Hepatic stellate cell (primary cell): ENCODE measurements at regions not wholly inside any gene's neighbourhood (a gene's known extent, or its start where the extent isn't known, plus 50 kb on each side); places are given as distances from the start of the nearest gene placed in this dataset.
"Not testable (repeated sequence)": the region's sequence is repeated elsewhere in the genome, so short reads cannot be mapped to it uniquely, and the experiment has no call there.

ENCODE experiments used
- DNase-seq: peaks from one replicate; pipeline ENCODE4 v3.0.0; 2011; ENCODE audit warnings: low spot score

GRCh38 chr9:115808108-115808507 lies 345.5 kb upstream of the PAPPA start:
- DNase-seq: no peak

- no peak for DNase-seq
Measured at GRCh38 chr9:115808695-115809094, 344.9 kb upstream of the PAPPA start.

- no peak for DNase-seq
Measured at GRCh38 chr9:115810166-115810565, 343.4 kb upstream of the PAPPA start.

- no peak for DNase-seq
Measured at GRCh38 chr9:115814081-115814480, 339.5 kb upstream of the PAPPA start.

- DNase-seq: no peak
Measured at GRCh38 chr9:115815786-115816185, 337.8 kb upstream of the PAPPA start.

GRCh38 chr9:115818651-115819050 lies 334.9 kb upstream of the PAPPA start:
- not testable (repeated sequence) for DNase-seq

- DNase-seq: no peak
Measured at GRCh38 chr9:115832031-115832430, 321.6 kb upstream of the PAPPA start.

GRCh38 chr9:115837618-115838017 lies 316.0 kb upstream of the PAPPA start:
- no peak for DNase-seq

GRCh38 chr9:115838417-115838816 lies 315.2 kb upstream of the PAPPA start:
- no peak for DNase-seq

GRCh38 chr9:115844433-115844832 lies 309.2 kb upstream of the PAPPA start:
- not testable (repeated sequence) for DNase-seq

- peak; percentile 8 for DNase-seq
Measured at GRCh38 chr9:115845648-115846312, 307.8 kb upstream of the PAPPA start.

- peak; percentile 11 for DNase-seq
Measured at GRCh38 chr9:115847216-115847615, 306.4 kb upstream of the PAPPA start.

- DNase-seq: no peak
Measured at GRCh38 chr9:115849679-115850412, 303.7 kb upstream of the PAPPA start.

- peak; percentile 3 for DNase-seq
Measured at GRCh38 chr9:115850548-115851304, 302.9 kb upstream of the PAPPA start.

GRCh38 chr9:115855458-115856133 lies 298.0 kb upstream of the PAPPA start:
- DNase-seq: no peak

- not testable (repeated sequence) for DNase-seq
Measured at GRCh38 chr9:115858421-115858820, 295.2 kb upstream of the PAPPA start.

GRCh38 chr9:115862021-115862420 lies 291.6 kb upstream of the PAPPA start:
- DNase-seq: no peak

GRCh38 chr9:115864581-115864980 lies 289.0 kb upstream of the PAPPA start:
- DNase-seq: no peak

GRCh38 chr9:115867326-115867725 lies 286.3 kb upstream of the PAPPA start:
- DNase-seq: no peak

GRCh38 chr9:115877852-115878438 lies 275.6 kb upstream of the PAPPA start:
- DNase-seq: no peak

- no peak for DNase-seq
Measured at GRCh38 chr9:115879451-115879850, 274.1 kb upstream of the PAPPA start.
